ENCODE measurements at regions not wholly inside any gene's neighbourhood (a gene's known extent, or its start where the extent isn't known, plus 50 kb on each side); places are given as distances from the start of the nearest gene placed in this dataset.

DNA sequence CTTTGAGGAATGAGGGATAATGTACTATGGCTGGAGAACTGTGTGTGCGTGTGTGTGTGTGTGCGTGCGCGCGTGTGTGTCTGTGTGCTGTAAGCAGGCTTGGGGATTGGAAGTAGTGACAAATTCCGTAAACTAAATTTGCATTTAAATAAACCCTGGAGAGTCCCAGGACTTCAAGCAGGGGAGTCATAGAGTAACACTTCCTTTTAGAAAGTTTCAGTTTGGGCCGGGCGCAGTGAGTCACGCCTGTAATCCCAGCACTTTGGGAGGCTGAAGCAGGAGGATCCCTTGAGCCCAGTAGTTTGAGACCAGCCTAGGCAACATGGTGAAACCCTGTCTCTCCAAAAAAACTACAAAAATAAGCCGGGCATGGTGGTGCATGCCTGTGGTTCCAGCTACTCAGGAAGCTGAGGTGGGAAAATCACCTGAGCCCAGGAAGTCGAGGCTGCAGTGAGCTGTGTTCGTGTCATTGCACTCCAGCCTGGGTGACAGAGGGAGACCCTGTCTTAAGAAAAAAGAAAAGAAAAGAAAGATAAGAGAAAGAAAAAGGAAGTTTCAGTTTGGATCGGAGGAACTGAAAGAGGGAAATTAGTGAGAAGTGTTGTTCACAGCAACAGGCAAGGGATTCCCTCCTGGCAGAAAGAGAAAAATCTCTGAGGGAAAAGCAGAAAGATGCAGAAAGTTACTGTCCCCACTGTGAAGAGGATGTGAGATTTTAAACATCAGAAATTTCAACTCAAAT, 222.7 kb upstream of the SOX5 start:
- Histone ChIP-seq H2AFZ (ENCODE audit: low read depth, low read length) (no peak overlapping the region), H3K4me2 (ENCODE audit: insufficient read depth, low read length) (no peak overlapping the region), H3K79me2 (ENCODE audit: control insufficient read depth, insufficient read depth, low read length) (no peaks in the 10 kb centered on the region), H3K9me1 (replicated peaks; ENCODE audit: control insufficient read depth, extremely low read depth, insufficient read depth, low read length) (no peaks in the 10 kb centered on the region), H3K36me3 (ENCODE audit: control insufficient read depth in 2 of 2, extremely low read depth in 1 of 2, insufficient read depth in 2 of 2, low read length in 2 of 2) (no peaks in the 10 kb centered on the region), H4K20me1 (replicated peaks; ENCODE audit: control insufficient read depth, extremely low read depth, insufficient read depth, low read length) (no peaks in the 10 kb centered on the region), H3K4me1 (ENCODE audit: control insufficient read depth, extremely low read depth, insufficient read depth, low read length) (no peaks in the 10 kb centered on the region), H3K9ac (replicated peaks; ENCODE audit: extremely low read depth, insufficient read depth, low read length) (no peak overlapping the region), H3K9me3 (replicated peaks; ENCODE audit: control insufficient read depth, insufficient read depth, low read length) (no peaks in the 10 kb centered on the region), H3K27me3 (ENCODE audit: control insufficient read depth in 2 of 2, insufficient read depth in 2 of 2, low read length in 2 of 2) (peaks cover 0 to 2% of the 10 kb centered on the region in 2 experiments), H3K4me3 (replicated peaks in 1 of 3; ENCODE audit: insufficient read depth in 1 of 3, low read depth in 1 of 3, low read length in 3 of 3) (no peak overlapping the region), H3K27ac (ENCODE audit: insufficient read depth, low read depth, low read length) (no peak overlapping the region)
- DNase-seq (ENCODE audit: low read depth, low spot score) (no peak), FAIRE-seq (no peak)
- dilution Hi-C loops (cut with MboI; ENCODE audit: extremely low pct_ligation_motif_present, low sequenced_read_pairs) = no loop called here
- intact Hi-C loops (cut with micrococcal nuclease) = no loop called here
- no TSS peak for BruUV-seq (replicated peaks)
- TF ChIP-seq POLR2A (IDR thresholded peaks at IDR 0.05; ENCODE audit: low read depth, low read length) = no peak
- no peak for TF ChIP-seq MAX (IDR thresholded peaks at IDR 0.05; ENCODE audit: insufficient read depth, insufficient read length)
- TF ChIP-seq POLR2AphosphoS5 (IDR thresholded peaks at IDR 0.05; ENCODE audit: insufficient read depth, low read depth, low read length) = no peak
- no peak for TF ChIP-seq FOS (IDR thresholded peaks at IDR 0.05; ENCODE audit: borderline replicate concordance, insufficient read depth, low read length)
- TF ChIP-seq, protein P1, sequence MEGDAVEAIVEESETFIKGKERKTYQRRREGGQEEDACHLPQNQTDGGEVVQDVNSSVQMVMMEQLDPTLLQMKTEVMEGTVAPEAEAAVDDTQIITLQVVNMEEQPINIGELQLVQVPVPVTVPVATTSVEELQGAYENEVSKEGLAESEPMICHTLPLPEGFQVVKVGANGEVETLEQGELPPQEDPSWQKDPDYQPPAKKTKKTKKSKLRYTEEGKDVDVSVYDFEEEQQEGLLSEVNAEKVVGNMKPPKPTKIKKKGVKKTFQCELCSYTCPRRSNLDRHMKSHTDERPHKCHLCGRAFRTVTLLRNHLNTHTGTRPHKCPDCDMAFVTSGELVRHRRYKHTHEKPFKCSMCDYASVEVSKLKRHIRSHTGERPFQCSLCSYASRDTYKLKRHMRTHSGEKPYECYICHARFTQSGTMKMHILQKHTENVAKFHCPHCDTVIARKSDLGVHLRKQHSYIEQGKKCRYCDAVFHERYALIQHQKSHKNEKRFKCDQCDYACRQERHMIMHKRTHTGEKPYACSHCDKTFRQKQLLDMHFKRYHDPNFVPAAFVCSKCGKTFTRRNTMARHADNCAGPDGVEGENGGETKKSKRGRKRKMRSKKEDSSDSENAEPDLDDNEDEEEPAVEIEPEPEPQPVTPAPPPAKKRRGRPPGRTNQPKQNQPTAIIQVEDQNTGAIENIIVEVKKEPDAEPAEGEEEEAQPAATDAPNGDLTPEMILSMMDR (IDR thresholded peaks at IDR 0.05; ENCODE audit: extremely low read depth in 1 of 2, insufficient read depth in 1 of 2, low read depth in 1 of 2, low read length in 2 of 2) = no peak
- TF ChIP-seq EZH2 (IDR thresholded peaks at IDR 0.05; ENCODE audit: borderline replicate concordance, low read depth, low read length, severe bottlenecking) = no peak
- no peak for TF ChIP-seq GATA2 (IDR thresholded peaks at IDR 0.05; ENCODE audit: insufficient read depth, insufficient read length, low read depth, low read length)
- TF ChIP-seq JUN (IDR thresholded peaks at IDR 0.05; ENCODE audit: borderline replicate concordance, insufficient read depth, insufficient read length, low read depth) = no peak
- TF ChIP-seq MYC (IDR thresholded peaks at IDR 0.05; ENCODE audit: low read depth, low read length) = no peak
- CTCF ChIA-PET = no interaction called here
- POLR2A ChIA-PET = no interaction called here
